GM23338 (cell line): ENCODE measurements at regions not wholly inside any gene's neighbourhood (a gene's known extent, or its start where the extent isn't known, plus 50 kb on each side); places are given as distances from the start of the nearest gene placed in this dataset.

Source experiments
- ATAC-seq: fragments of 200-7000 bp; cut with Tn5 transposase; 3 replicates; pipeline ENCODE4 v1.9.1; 2020
- DNase-seq: peaks from one replicate; pipeline ENCODE4 v3.0.0-alpha.2; 2015; ENCODE audit warnings: low spot score
- H2AFZ ChIP-seq: fragments of 200-600 bp; sonication (generic); 2 replicates; pipeline ENCODE4 v1.8.0; 2016; ENCODE audit warnings: antibody characterized with exemption, mild to moderate bottlenecking, moderate library complexity
- H3F3A ChIP-seq: fragments of 200-600 bp; sonication (generic); replicated peaks from 2 replicates; pipeline ENCODE4 v1.8.0; 2017; ENCODE audit warnings: antibody characterized with exemption, mixed run types, low read depth
- H3K27ac ChIP-seq: fragments of 200-600 bp; sonication (generic); 2 replicates; pipeline ENCODE4 v1.6.1; 2016; ENCODE audit warnings: low read depth
- H3K27me3 ChIP-seq: fragments of 200-600 bp; sonication (generic); 2 replicates; pipeline ENCODE4 v1.8.0; 2016; ENCODE audit warnings: mild to moderate bottlenecking, mixed run types, moderate library complexity; ENCODE audit not compliant: insufficient read depth
- H3K36me3 ChIP-seq: fragments of 200-600 bp; sonication (generic); 2 replicates; pipeline ENCODE4 v1.8.0; 2016; ENCODE audit warnings: mild to moderate bottlenecking; ENCODE audit not compliant: insufficient read depth
- H3K4me1 ChIP-seq: fragments of 200-600 bp; sonication (generic); 2 replicates; pipeline ENCODE4 v1.8.0; 2016; ENCODE audit warnings: mild to moderate bottlenecking, moderate library complexity; ENCODE audit not compliant: insufficient read depth
- H3K4me2 ChIP-seq: fragments of 200-600 bp; sonication (generic); 2 replicates; pipeline ENCODE4 v1.7.1; 2017; ENCODE audit warnings: mixed run types
- H3K4me3 ChIP-seq: fragments of 200-600 bp; sonication (generic); 2 replicates; pipeline ENCODE4 v1.6.1; 2016; ENCODE audit warnings: mixed run types
- H3K79me2 ChIP-seq: fragments of 200-600 bp; sonication (generic); replicated peaks from 2 replicates; pipeline ENCODE4 v1.8.0; 2017; ENCODE audit warnings: mild to moderate bottlenecking; ENCODE audit not compliant: insufficient read depth
- H3K9me2 ChIP-seq: fragments of 200-600 bp; sonication (generic); 2 replicates; pipeline ENCODE4 v1.8.0; 2017; ENCODE audit not compliant: insufficient read depth
- H4K20me1 ChIP-seq: fragments of 200-600 bp; sonication (generic); replicated peaks from 2 replicates; pipeline ENCODE4 v1.8.0; 2017; ENCODE audit warnings: mild to moderate bottlenecking; ENCODE audit not compliant: insufficient read depth
- H3K27ac Mint-ChIP-seq: 2 replicates; pipeline ENCODE4 v1.8.0; 2020; ENCODE audit warnings: inconsistent platforms, mild to moderate bottlenecking, moderate library complexity, mixed read lengths
- H3K27me3 Mint-ChIP-seq: 3 replicates; pipeline ENCODE4 v1.8.0; 2022; ENCODE audit warnings: low read depth, mild to moderate bottlenecking, moderate library complexity, mixed read lengths, inconsistent platforms; ENCODE audit not compliant: insufficient read depth, poor library complexity
- H3K36me3 Mint-ChIP-seq: 3 replicates; pipeline ENCODE4 v1.8.0; 2021; ENCODE audit warnings: low read depth, mild to moderate bottlenecking, inconsistent platforms, moderate library complexity, mixed read lengths
- H3K4me1 Mint-ChIP-seq: 3 replicates; pipeline ENCODE4 v1.8.0; 2020; ENCODE audit warnings: mild to moderate bottlenecking, inconsistent platforms, mixed read lengths
- H3K4me3 Mint-ChIP-seq: 3 replicates; pipeline ENCODE4 v1.8.0; 2021; ENCODE audit warnings: moderate library complexity, mild to moderate bottlenecking, inconsistent platforms, mixed read lengths
- H3K9me3 Mint-ChIP-seq: 3 replicates; pipeline ENCODE4 v1.8.0; 2020; ENCODE audit warnings: moderate library complexity, mild to moderate bottlenecking, inconsistent platforms, mixed read lengths
- CREB1 ChIP-seq: fragments of 250-450 bp; sonication (Bioruptor Pico); IDR thresholded peaks from 2 replicates; pipeline ENCODE4 v1.5.0; 2020; ENCODE audit warnings: low read depth, mild to moderate bottlenecking, moderate library complexity
- CTCF ChIP-seq, 2 experiments: fragments of 200-600 bp in 1 of 2; sonication (generic) in 1 of 2; conservative IDR thresholded peaks; 2 replicates each; pipeline versions ENCODE4 v1.5.1 to v1.6.1; 2016 to 2017; ENCODE audit warnings: antibody characterized with exemption in 2 of 2, low read depth in 2 of 2, mild to moderate bottlenecking in 2 of 2, moderate library complexity in 1 of 2
- ETS1 ChIP-seq: IDR thresholded peaks from 2 replicates; pipeline ENCODE4 v1.6.1; 2016; ENCODE audit warnings: antibody characterized with exemption
- EZH2 ChIP-seq: fragments of 200-600 bp; sonication (generic); IDR thresholded peaks from one replicate; pipeline ENCODE4 v1.8.0; 2017; ENCODE audit warnings: antibody characterized with exemption, mild to moderate bottlenecking, low read depth; ENCODE audit not compliant: unreplicated experiment
- JUNB ChIP-seq: IDR thresholded peaks from one replicate; pipeline ENCODE4 v1.6.1; 2016; ENCODE audit warnings: antibody characterized with exemption; ENCODE audit not compliant: unreplicated experiment
- POLR2AphosphoS5 ChIP-seq: IDR thresholded peaks from 2 replicates; pipeline ENCODE4 v1.6.1; 2016; ENCODE audit warnings: antibody characterized with exemption, low read depth
- ZNF114 ChIP-seq: fragments of 250-450 bp; sonication (Bioruptor Pico); IDR thresholded peaks from 2 replicates; pipeline ENCODE4 v1.5.0; 2020; ENCODE audit warnings: mild to moderate bottlenecking, moderate library complexity
- ZNF331 ChIP-seq: fragments of 250-450 bp; sonication (Bioruptor Pico); IDR thresholded peaks from 2 replicates; pipeline ENCODE4 v1.5.0; 2020; ENCODE audit warnings: low read depth, mild to moderate bottlenecking, moderate library complexity

GRCh38 chr4:111937368-111937767 lies 207.9 kb upstream of the FAM241A start:
- peak; percentile 47 for DNase-seq
- Histone ChIP-seq H3K27me3 (no peaks in the 10 kb centered on the region), H3K4me2 (no peak overlapping the region), H3K9me2 (no peaks in the 10 kb centered on the region), H3K79me2 (no peaks in the 10 kb centered on the region), H3F3A (no peaks in the 10 kb centered on the region), H3K4me1 (peaks cover 10% of the 10 kb centered on the region; the same call in 1 of the 2 replicates), H4K20me1 (no peaks in the 10 kb centered on the region), H3K4me3 (no peak overlapping the region), H2AFZ (no peak overlapping the region), H3K27ac (no peak overlapping the region), H3K36me3 (no peaks in the 10 kb centered on the region)
- ATAC-seq = peak; percentile 63
- Mint-ChIP-seq H3K27ac (no peak overlapping the region), H3K36me3 (no peaks in the 10 kb centered on the region), H3K9me3 (no peaks in the 10 kb centered on the region), H3K4me1 (peaks cover 14% of the 10 kb centered on the region), H3K27me3 (no peaks in the 10 kb centered on the region), H3K4me3 (no peak overlapping the region)
- TF ChIP-seq CTCF (conservative IDR thresholded peaks at IDR 0.05; ENCODE audit: low read depth in 2 of 2) = peak; percentile 64 to 66
- no peak for TF ChIP-seq JUNB

DNA sequence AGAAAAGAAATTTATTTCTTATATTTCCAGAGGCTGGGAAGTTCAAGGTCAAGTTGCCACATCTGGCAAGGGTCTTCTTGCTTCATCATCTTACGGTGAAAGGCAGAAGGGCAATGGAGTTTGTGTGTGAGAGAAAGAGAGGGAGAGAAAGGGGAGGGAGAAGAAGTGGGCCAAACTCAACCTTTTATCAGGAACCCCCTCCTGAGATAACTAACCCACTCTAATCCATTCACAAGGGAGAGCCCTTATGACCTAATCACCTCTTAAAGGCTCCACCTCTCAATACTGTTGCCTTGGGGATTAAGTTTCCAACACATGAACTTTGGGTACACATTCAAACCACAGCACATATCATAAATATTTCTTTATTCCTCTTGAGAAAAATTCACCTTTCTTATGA lies 203.3 kb upstream of the FAM241A start:
- H3K36me3 Mint-ChIP-seq = no peaks in the 10 kb centered on the region

More for the DNA sequence above, 203.3 kb upstream of the FAM241A start:
- H3K36me3 ChIP-seq = no peaks in the 10 kb centered on the region
- H3K27me3 ChIP-seq = no peaks in the 10 kb centered on the region
- H4K20me1 ChIP-seq = no peaks in the 10 kb centered on the region
- H3F3A ChIP-seq = no peaks in the 10 kb centered on the region
- H3K4me1 ChIP-seq = no peaks in the 10 kb centered on the region
- TF ChIP-seq JUNB (no peak), EZH2 (no peak), ZNF114 (CRISPR knock-in tag) (no peak), CTCF (conservative IDR thresholded peaks at IDR 0.05; ENCODE audit: low read depth in 2 of 2) (no peak), CREB1 (no peak), POLR2AphosphoS5 (no peak), ZNF331 (no peak), ETS1 (no peak)
- Mint-ChIP-seq H3K4me1 (peaks cover 10% of the 10 kb centered on the region), H3K9me3 (no peaks in the 10 kb centered on the region), H3K27ac (no peak overlapping the region), H3K4me3 (no peak overlapping the region), H3K27me3 (no peaks in the 10 kb centered on the region)
- H3K4me3 ChIP-seq = no peak overlapping the region
- no peak for ATAC-seq
- no peak for DNase-seq
- H3K79me2 ChIP-seq = no peaks in the 10 kb centered on the region
- no peak overlapping the region for H3K27ac ChIP-seq
- no peaks in the 10 kb centered on the region for H3K9me2 ChIP-seq
- no peak overlapping the region for H2AFZ ChIP-seq
- no peak overlapping the region for H3K4me2 ChIP-seq
